Thyroid gland (tissue), 4 donors: ENCODE measurements at regions not wholly inside any gene's neighbourhood (a gene's known extent, or its start where the extent isn't known, plus 50 kb on each side); places are given as distances from the start of the nearest gene placed in this dataset.

Source experiments
- DNase-seq, 2 donors: peaks; one replicate each; pipeline ENCODE4 v3.0.0-alpha.2; 2019
- H3K27ac ChIP-seq, 3 donors: fragments of 200-600 bp; sonication (generic); 1 replicate in 2 of 3; 2 replicates in 1 of 3; pipeline ENCODE4 v1.5.1; 2016 to 2019; ENCODE audit warnings: mild to moderate bottlenecking in 1 of 3, moderate library complexity in 1 of 3
- H3K27me3 ChIP-seq: fragments of 200-600 bp; sonication (generic); one replicate; pipeline ENCODE4 v1.5.1; 2019
- H3K36me3 ChIP-seq, 2 donors: fragments of 200-600 bp; sonication (generic); one replicate each; pipeline ENCODE4 v1.5.1; 2016 to 2019
- H3K4me1 ChIP-seq, 2 donors: fragments of 200-600 bp; sonication (generic); one replicate each; pipeline ENCODE4 v1.5.1; 2017 to 2019
- H3K4me3 ChIP-seq, 3 donors: fragments of 200-600 bp; sonication (generic); replicated peaks in 1 of 3; 1 replicate in 2 of 3; 2 replicates in 1 of 3; pipeline ENCODE4 v1.5.1; 2016; ENCODE audit warnings: mild to moderate bottlenecking in 1 of 3
- H3K9me3 ChIP-seq: fragments of 200-600 bp; sonication (generic); one replicate; pipeline ENCODE4 v1.5.1; 2017
- CTCF ChIP-seq, 6 experiments: fragments of 200-600 bp in 3 of 6; fragments of 450-650 bp in 3 of 6; sonication (generic) in 3 of 6; IDR thresholded peaks; one replicate each; pipeline ENCODE4 v1.5.1; 2016 to 2019; ENCODE audit warnings: antibody characterized with exemption in 6 of 6, mild to moderate bottlenecking in 2 of 6, inconsistent platforms in 1 of 6, moderate library complexity in 1 of 6
- POLR2A ChIP-seq, 2 donors: fragments of 450-650 bp; IDR thresholded peaks; one replicate each; pipeline ENCODE4 v1.6.1; 2017; ENCODE audit warnings: antibody characterized with exemption in 2 of 2, mild to moderate bottlenecking in 2 of 2, moderate library complexity in 1 of 2
- WGBS, 2 donors: methylation state at CpG; one replicate each; pipeline ENCODE4 v1.1.5; 2017; 5-methylcytosine and 5-hydroxymethylcytosine counted together
- intact Hi-C: fragments of 100-400 bp; cut with DNase I; formaldehyde crosslinking; loops from one replicate; pipeline ENCODE4 v1.15.1; 2023

- intact Hi-C loops: no loop called here
- Histone ChIP-seq H3K4me3 (no peak overlapping the region), H3K9me3 (no peaks in the 10 kb centered on the region), H3K36me3 (no peaks in the 10 kb centered on the region), H3K27me3 (no peaks in the 10 kb centered on the region), H3K27ac (peak overlapping the region in 1 of 3 donors; percentile 15), H3K4me1 (no peaks in the 10 kb centered on the region)
- TF ChIP-seq POLR2A (IDR thresholded peaks at IDR 0.05) (no peak), CTCF (IDR thresholded peaks at IDR 0.05) (no peak)
- DNase-seq: no peak
- WGBS, 2 donors: 82 to 84% methylated on average over 10 of the region's 10 CpGs
These were observed 64.4 kb upstream of the TIAM1 start for GRCh38 chr21:31408301-31409088.

GRCh38 chr21:31406510-31406909, 62.4 kb upstream of the TIAM1 start:
- intact Hi-C loops: no loop called here
- Histone ChIP-seq H3K9me3 (no peaks in the 10 kb centered on the region), H3K36me3 (no peaks in the 10 kb centered on the region), H3K4me3 (no peak overlapping the region), H3K27ac (no peak overlapping the region), H3K4me1 (no peaks in the 10 kb centered on the region), H3K27me3 (no peaks in the 10 kb centered on the region)
- TF ChIP-seq CTCF (IDR thresholded peaks at IDR 0.05) (no peak), POLR2A (IDR thresholded peaks at IDR 0.05) (no peak)
- 88 to 95% methylated on average over 2 of the region's 2 CpGs for WGBS, 2 donors
- DNase-seq: no peak

DNA sequence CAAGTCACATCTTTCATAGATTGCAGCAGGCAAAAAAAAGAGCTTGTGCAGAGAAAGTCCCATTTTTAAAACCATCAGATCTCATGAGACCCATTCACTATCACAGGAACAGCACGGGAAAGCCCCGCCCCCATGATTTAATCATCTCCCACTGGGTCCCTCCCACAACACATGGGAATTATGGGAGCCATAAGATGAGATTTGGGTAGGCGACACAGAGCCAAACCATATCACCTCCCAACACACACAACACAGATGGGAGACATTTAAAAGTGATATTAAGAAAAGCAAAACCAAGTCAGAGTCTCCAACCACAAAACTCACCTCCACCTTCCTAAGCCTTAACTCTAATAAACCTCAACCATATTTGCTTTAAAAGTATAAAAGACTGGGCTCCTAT, 61.5 kb upstream of the TIAM1 start:
- DNase-seq: no peak
- 91 to 94% methylated on average over 3 of the region's 3 CpGs for WGBS, 2 donors
- H3K27ac ChIP-seq: no peak overlapping the region
- H3K4me3 ChIP-seq: no peak overlapping the region
- intact Hi-C loops: no loop called here
- no peaks in the 10 kb centered on the region for H3K4me1 ChIP-seq
- no peaks in the 10 kb centered on the region for H3K9me3 ChIP-seq
- TF ChIP-seq POLR2A (IDR thresholded peaks at IDR 0.05): no peak
- no peak for TF ChIP-seq CTCF (IDR thresholded peaks at IDR 0.05)
- no peaks in the 10 kb centered on the region for H3K36me3 ChIP-seq
- H3K27me3 ChIP-seq: no peaks in the 10 kb centered on the region

GRCh38 chr21:31403596-31404333, 59.7 kb upstream of the TIAM1 start:
- no peak overlapping the region for H3K27ac ChIP-seq
- no peak overlapping the region for H3K4me3 ChIP-seq
- no peaks in the 10 kb centered on the region for H3K36me3 ChIP-seq
- WGBS, 2 donors: 79 to 82% methylated on average over 6 of the region's 6 CpGs
- no peaks in the 10 kb centered on the region for H3K27me3 ChIP-seq
- no peaks in the 10 kb centered on the region for H3K9me3 ChIP-seq
- no peak for TF ChIP-seq POLR2A (IDR thresholded peaks at IDR 0.05)
- TF ChIP-seq CTCF (IDR thresholded peaks at IDR 0.05): no peak
- intact Hi-C loops: no loop called here
- no peaks in the 10 kb centered on the region for H3K4me1 ChIP-seq
- no peak for DNase-seq

DNA sequence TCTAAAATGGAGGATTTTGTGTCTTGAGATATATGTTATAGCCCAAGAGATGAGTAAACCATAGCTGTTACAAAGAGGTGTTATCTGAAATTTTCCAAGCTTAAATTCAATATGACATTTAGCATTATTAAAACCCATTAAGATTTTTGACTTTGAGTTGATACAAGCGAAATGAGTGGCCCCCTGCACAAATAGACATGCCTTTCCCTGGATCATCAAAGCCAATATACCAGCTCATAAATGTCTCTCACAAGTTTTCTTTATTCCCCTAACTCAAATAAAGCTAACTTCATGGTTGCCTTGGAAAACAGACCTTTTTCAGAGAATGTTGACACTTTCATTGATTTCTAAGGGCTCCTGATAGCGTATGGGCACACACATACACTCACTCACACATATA, 55.5 kb upstream of the TIAM1 start:
- Histone ChIP-seq H3K4me3 (no peak overlapping the region), H3K27me3 (no peaks in the 10 kb centered on the region), H3K36me3 (no peaks in the 10 kb centered on the region), H3K9me3 (no peaks in the 10 kb centered on the region), H3K27ac (no peak overlapping the region), H3K4me1 (no peaks in the 10 kb centered on the region)
- no peak for DNase-seq
- intact Hi-C loops: no loop called here
- WGBS, 2 donors: 97 to 99% methylated on average over 2 of the region's 2 CpGs
- TF ChIP-seq CTCF (IDR thresholded peaks at IDR 0.05) (no peak), POLR2A (IDR thresholded peaks at IDR 0.05) (no peak)
